ENCODE measurements at regions not wholly inside any gene's neighbourhood (a gene's known extent, or its start where the extent isn't known, plus 50 kb on each side); places are given as distances from the start of the nearest gene placed in this dataset.

- Mint-ChIP-seq H3K4me1 (ENCODE audit: low read depth) (no peaks in the 10 kb centered on the region), H3K4me3 (no peak overlapping the region), H3K9me3 (peaks cover 19% of the 10 kb centered on the region), H3K27ac (no peak overlapping the region), H3K27me3 (no peaks in the 10 kb centered on the region), H3K36me3 (ENCODE audit: low read depth) (no peaks in the 10 kb centered on the region)
- intact Hi-C loops (cut with micrococcal nuclease), result no loop called here
- TF ChIP-seq, protein P1, sequence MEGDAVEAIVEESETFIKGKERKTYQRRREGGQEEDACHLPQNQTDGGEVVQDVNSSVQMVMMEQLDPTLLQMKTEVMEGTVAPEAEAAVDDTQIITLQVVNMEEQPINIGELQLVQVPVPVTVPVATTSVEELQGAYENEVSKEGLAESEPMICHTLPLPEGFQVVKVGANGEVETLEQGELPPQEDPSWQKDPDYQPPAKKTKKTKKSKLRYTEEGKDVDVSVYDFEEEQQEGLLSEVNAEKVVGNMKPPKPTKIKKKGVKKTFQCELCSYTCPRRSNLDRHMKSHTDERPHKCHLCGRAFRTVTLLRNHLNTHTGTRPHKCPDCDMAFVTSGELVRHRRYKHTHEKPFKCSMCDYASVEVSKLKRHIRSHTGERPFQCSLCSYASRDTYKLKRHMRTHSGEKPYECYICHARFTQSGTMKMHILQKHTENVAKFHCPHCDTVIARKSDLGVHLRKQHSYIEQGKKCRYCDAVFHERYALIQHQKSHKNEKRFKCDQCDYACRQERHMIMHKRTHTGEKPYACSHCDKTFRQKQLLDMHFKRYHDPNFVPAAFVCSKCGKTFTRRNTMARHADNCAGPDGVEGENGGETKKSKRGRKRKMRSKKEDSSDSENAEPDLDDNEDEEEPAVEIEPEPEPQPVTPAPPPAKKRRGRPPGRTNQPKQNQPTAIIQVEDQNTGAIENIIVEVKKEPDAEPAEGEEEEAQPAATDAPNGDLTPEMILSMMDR (IDR thresholded peaks at IDR 0.05), result no peak
- ChIA-PET POLR2A (interaction anchor here (0.7 kb wide), 1 partner anchor 658 kb away, joined by 3 read pairs; no protein-coding TSS in a partner anchor), CTCF (no interaction called here)
- DNase-seq, result no peak
- no peak for ATAC-seq
These were observed 734.0 kb upstream of the CDH7 start for GRCh38 chr18:65016631-65017371.

- TF ChIP-seq, protein P1 (IDR thresholded peaks at IDR 0.05), result no peak
- Mint-ChIP-seq H3K36me3 (ENCODE audit: low read depth) (no peaks in the 10 kb centered on the region), H3K4me3 (no peak overlapping the region), H3K27ac (no peak overlapping the region), H3K9me3 (peaks cover 3% of the 10 kb centered on the region), H3K4me1 (ENCODE audit: low read depth) (no peaks in the 10 kb centered on the region), H3K27me3 (no peaks in the 10 kb centered on the region)
- ATAC-seq, result no peak
- no peak for DNase-seq
- ChIA-PET CTCF (no interaction called here), POLR2A (no interaction called here)
- intact Hi-C loops (cut with micrococcal nuclease), result no loop called here
These were observed 756.4 kb upstream of the CDH7 start for GRCh38 chr18:64994370-64994769.

DNA sequence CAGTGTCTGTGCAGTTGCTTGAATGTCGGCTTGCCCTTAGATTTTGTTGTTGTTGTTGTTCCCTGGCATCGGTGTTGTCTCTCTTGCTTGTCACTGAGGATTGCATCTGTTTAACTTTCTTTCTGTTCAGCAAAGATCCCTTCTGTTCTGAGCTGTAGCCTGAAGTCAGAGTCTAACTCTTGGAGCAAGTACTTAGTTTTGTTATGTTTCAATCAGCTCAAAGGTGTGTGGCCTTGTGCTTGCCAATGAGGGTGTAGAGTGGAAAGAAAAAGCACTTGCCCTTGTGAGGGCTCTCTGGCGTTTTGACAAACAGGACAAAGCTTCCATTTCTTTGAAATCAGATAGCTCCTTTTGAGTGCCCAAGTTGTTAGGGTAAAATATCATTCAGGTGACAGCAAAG, 757.1 kb upstream of the CDH7 start:
- ATAC-seq (no peak), DNase-seq (no peak)
- Mint-ChIP-seq H3K36me3 (ENCODE audit: low read depth) (no peaks in the 10 kb centered on the region), H3K27me3 (no peaks in the 10 kb centered on the region), H3K4me1 (ENCODE audit: low read depth) (no peaks in the 10 kb centered on the region), H3K9me3 (peaks cover 3% of the 10 kb centered on the region), H3K4me3 (no peak overlapping the region), H3K27ac (no peak overlapping the region)
- intact Hi-C loops (cut with micrococcal nuclease), result no loop called here
- ChIA-PET CTCF (no interaction called here), POLR2A (no interaction called here)
- TF ChIP-seq, protein P1 (IDR thresholded peaks at IDR 0.05), result no peak

DNA sequence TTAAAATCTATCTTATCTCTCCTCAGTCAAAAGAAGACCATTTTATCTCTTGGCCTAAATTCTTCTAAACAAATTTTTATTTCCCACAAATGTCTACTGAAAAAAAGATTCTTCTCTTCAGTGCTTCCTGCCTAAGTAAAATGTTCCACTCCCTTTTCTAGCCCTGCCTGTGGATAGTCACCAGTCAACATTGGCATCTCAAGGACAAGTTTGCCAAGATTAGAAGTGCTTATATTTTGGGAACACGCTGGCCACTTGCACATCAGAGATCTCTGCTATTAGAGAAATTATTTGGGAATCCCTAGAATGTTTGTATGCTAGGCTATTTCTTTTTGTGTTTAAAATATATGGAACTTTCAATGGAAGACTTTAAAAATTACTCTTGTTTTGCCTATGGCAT, 758.2 kb upstream of the CDH7 start:
- no peak overlapping the region for H3K27ac Mint-ChIP-seq
- intact Hi-C loops (cut with micrococcal nuclease), result no loop called here
- no peaks in the 10 kb centered on the region for H3K9me3 Mint-ChIP-seq
- TF ChIP-seq, protein P1 (IDR thresholded peaks at IDR 0.05), result no peak
- H3K4me1 Mint-ChIP-seq (ENCODE audit: low read depth), result no peaks in the 10 kb centered on the region
- DNase-seq, result no peak
- no peak for ATAC-seq
- ChIA-PET CTCF (no interaction called here), POLR2A (no interaction called here)
- H3K4me3 Mint-ChIP-seq, result no peak overlapping the region
- H3K27me3 Mint-ChIP-seq, result no peaks in the 10 kb centered on the region
- H3K36me3 Mint-ChIP-seq (ENCODE audit: low read depth), result no peaks in the 10 kb centered on the region

DNA sequence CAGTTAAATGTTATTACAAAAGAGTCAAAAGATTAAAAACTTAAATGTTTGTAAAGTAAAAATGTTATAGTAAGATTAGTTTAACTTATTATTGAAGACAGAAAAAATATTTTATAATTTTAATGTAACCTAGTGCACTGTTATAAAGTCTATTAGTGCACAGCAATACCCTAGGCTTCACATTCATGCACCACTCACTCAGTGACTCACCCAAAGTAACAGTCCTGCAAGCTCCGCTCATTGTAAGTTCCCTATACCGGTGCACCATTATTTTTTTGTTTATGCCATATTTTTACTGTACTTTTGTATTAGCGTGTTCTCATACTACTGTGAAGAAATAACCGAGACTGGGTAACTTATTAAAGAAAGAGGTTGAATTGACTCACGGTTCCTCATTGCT, 759.7 kb upstream of the CDH7 start:
- ATAC-seq (no peak), DNase-seq (no peak)
- no peaks in the 10 kb centered on the region for H3K36me3 Mint-ChIP-seq (ENCODE audit: low read depth)
- intact Hi-C loops (cut with micrococcal nuclease), result no loop called here
- CTCF ChIA-PET, result no interaction called here
- H3K9me3 Mint-ChIP-seq, result no peaks in the 10 kb centered on the region
- no peak overlapping the region for H3K4me3 Mint-ChIP-seq
- no peaks in the 10 kb centered on the region for H3K27me3 Mint-ChIP-seq
- TF ChIP-seq, protein P1 (IDR thresholded peaks at IDR 0.05), result no peak
- POLR2A ChIA-PET, result no interaction called here
- no peaks in the 10 kb centered on the region for H3K4me1 Mint-ChIP-seq (ENCODE audit: low read depth)
- no peak overlapping the region for H3K27ac Mint-ChIP-seq
